Upper lobe of left lung (tissue), 4 donors: ENCODE measurements at regions not wholly inside any gene's neighbourhood (a gene's known extent, or its start where the extent isn't known, plus 50 kb on each side); places are given as distances from the start of the nearest gene placed in this dataset.

Experiments used
- CTCF ChIP-seq, 6 experiments: fragments of 450-650 bp in 4 of 6; fragments of 200-600 bp in 2 of 6; sonication (generic) in 2 of 6; IDR thresholded peaks; one replicate each; pipeline ENCODE4 v1.5.1; 2016 to 2019; ENCODE audit warnings: antibody characterized with exemption in 6 of 6
- POLR2AphosphoS5 ChIP-seq, 2 donors: sonication (generic); formaldehyde crosslinking; IDR thresholded peaks; one replicate each; pipeline ENCODE4 v1.5.1; 2017; ENCODE audit warnings: antibody characterized with exemption in 2 of 2

GRCh38 chr1:101566883-101567538 is 330.2 kb downstream of the S1PR1 start:
- TF ChIP-seq CTCF (IDR thresholded peaks at IDR 0.05) (no peak), POLR2AphosphoS5 (IDR thresholded peaks at IDR 0.05) (no peak)
